AG04449 (cell line): ENCODE measurements at regions not wholly inside any gene's neighbourhood (a gene's known extent, or its start where the extent isn't known, plus 50 kb on each side); places are given as distances from the start of the nearest gene placed in this dataset.

ENCODE experiments used
- CTCF ChIA-PET: fragments of 350-600 bp; formaldehyde crosslinking; extraction: SDS; loops from one replicate; lab custom pipeline; 2021; ENCODE audit warnings: antibody characterized with exemption; lab: Yijun Ruan, JAX
- POLR2A ChIA-PET: fragments of 400-600, 350-600 bp; formaldehyde crosslinking; extraction: SDS; loops from one replicate; lab custom pipeline; 2020; ENCODE audit warnings: antibody characterized with exemption, inconsistent platforms; lab: Yijun Ruan, JAX
- DNase-seq: peaks from one replicate; pipeline ENCODE4 v3.0.0-alpha.2; 2010; ENCODE audit warnings: low read depth, low spot score
- H3K4me3 ChIP-seq: 2 replicates; pipeline ENCODE4 v1.5.1; 2011; ENCODE audit warnings: low read depth, mild to moderate bottlenecking, control low read depth, low read length
- CTCF ChIP-seq: IDR thresholded peaks from one replicate; pipeline ENCODE4 v1.5.1; 2011; ENCODE audit warnings: mild to moderate bottlenecking, moderate library complexity, low read length, control low read depth, inconsistent platforms; ENCODE audit not compliant: insufficient read depth; ENCODE audit errors: missing control alignments

GRCh38 chr1:228992907-228993535 lies 257.7 kb downstream of the RHOU start:
- ChIA-PET CTCF (no interaction called here), POLR2A (no interaction called here)
- H3K4me3 ChIP-seq, result no peak overlapping the region
- no peak for TF ChIP-seq CTCF
- no peak for DNase-seq

GRCh38 chr1:228994676-228995594 lies 259.7 kb downstream of the RHOU start:
- ChIA-PET CTCF (no interaction called here), POLR2A (no interaction called here)
- no peak overlapping the region for H3K4me3 ChIP-seq
- no peak for TF ChIP-seq CTCF
- DNase-seq, result no peak

- ChIA-PET POLR2A (no interaction called here), CTCF (no interaction called here)
- DNase-seq, result no peak
- TF ChIP-seq CTCF, result no peak
- no peak overlapping the region for H3K4me3 ChIP-seq
Observed at GRCh38 chr1:228996281-228996680, 261.0 kb downstream of the RHOU start.

- ChIA-PET POLR2A (no interaction called here), CTCF (no interaction called here)
- DNase-seq, result no peak
- no peak for TF ChIP-seq CTCF
- H3K4me3 ChIP-seq, result no peak overlapping the region
Observed at GRCh38 chr1:228997721-228998144, 262.5 kb downstream of the RHOU start.

DNA sequence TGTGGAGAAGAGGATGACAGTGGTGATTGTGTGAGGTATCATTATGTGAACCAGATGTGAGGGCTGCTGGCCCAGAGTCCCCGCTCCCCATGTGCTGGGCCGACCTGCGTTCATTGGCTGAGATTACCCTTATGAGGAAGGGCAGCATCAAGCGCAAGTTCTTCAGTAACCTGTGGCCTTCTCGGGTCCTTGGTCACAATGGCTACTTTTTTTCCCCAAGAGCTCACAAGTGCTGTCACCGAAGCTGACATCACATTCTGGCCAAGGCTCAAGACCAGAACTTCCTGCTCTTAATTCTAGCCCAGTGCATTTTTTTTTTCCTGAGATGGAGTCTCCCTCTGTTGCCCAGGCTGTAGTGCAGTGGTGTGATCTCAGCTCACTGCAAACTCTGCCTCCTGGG lies 262.9 kb downstream of the RHOU start:
- CTCF ChIA-PET, result no interaction called here
- POLR2A ChIA-PET, result no interaction called here
- DNase-seq, result no peak
- no peak for TF ChIP-seq CTCF
- H3K4me3 ChIP-seq, result no peak overlapping the region
